SU-DHL-6 (cell line): ENCODE measurements at regions not wholly inside any gene's neighbourhood (a gene's known extent, or its start where the extent isn't known, plus 50 kb on each side); places are given as distances from the start of the nearest gene placed in this dataset.

Source experiments
- H2AFZ ChIP-seq: fragments of 200-600 bp; sonication (generic); 2 replicates; pipeline ENCODE4 v1.6.1; 2014; ENCODE audit warnings: low read depth, mild to moderate bottlenecking, moderate library complexity, mixed read lengths, antibody characterized with exemption, low read length; ENCODE audit not compliant: severe bottlenecking
- H3F3A ChIP-seq: fragments of 200-600 bp; shearing (Covaris generic); 2 replicates; pipeline ENCODE4 v1.6.0; 2016; ENCODE audit warnings: antibody characterized with exemption, mild to moderate bottlenecking; ENCODE audit not compliant: insufficient read depth
- H3K27ac ChIP-seq: fragments of 200-600 bp; sonication (generic); 2 replicates; pipeline ENCODE4 v1.5.1; 2016; ENCODE audit warnings: low read depth, mild to moderate bottlenecking, low read length, moderate library complexity, mixed read lengths
- H3K27me3 ChIP-seq: fragments of 200-600 bp; sonication (generic), shearing (Covaris generic); 2 replicates; pipeline ENCODE4 v1.6.0; 2014; ENCODE audit warnings: mild to moderate bottlenecking, low read length
- H3K36me3 ChIP-seq: fragments of 200-600 bp; sonication (generic); 2 replicates; pipeline ENCODE4 v1.6.1; 2014; ENCODE audit warnings: mild to moderate bottlenecking, low read length, mixed read lengths
- H3K4me2 ChIP-seq: fragments of 300-600, 200-600 bp; shearing (Covaris generic), sonication (generic); 2 replicates; pipeline ENCODE4 v1.6.0; 2014; ENCODE audit warnings: low read length, low read depth, mild to moderate bottlenecking; ENCODE audit not compliant: poor library complexity, severe bottlenecking
- H3K4me3 ChIP-seq: fragments of 200-600 bp; sonication (generic); 2 replicates; pipeline ENCODE4 v1.5.1; 2014; ENCODE audit warnings: antibody characterized with exemption, low read length, mild to moderate bottlenecking, mixed read lengths; ENCODE audit not compliant: insufficient read depth, poor library complexity, severe bottlenecking
- H3K79me2 ChIP-seq: fragments of 200-600 bp; sonication (generic); 2 replicates; pipeline ENCODE4 v1.6.1; 2014; ENCODE audit warnings: mild to moderate bottlenecking, low read length, moderate library complexity; ENCODE audit not compliant: insufficient read depth
- H3K9ac ChIP-seq: fragments of 200-600 bp; sonication (generic); 2 replicates; pipeline ENCODE4 v1.7.0; 2014; ENCODE audit warnings: mild to moderate bottlenecking, low read length
- H3K9me2 ChIP-seq: fragments of 200-600 bp; sonication (generic); replicated peaks from 2 replicates; pipeline ENCODE4 v1.6.1; 2014; ENCODE audit warnings: low read length; ENCODE audit not compliant: insufficient read depth
- H3K9me3 ChIP-seq: fragments of 200-600 bp; sonication (generic); 2 replicates; pipeline ENCODE4 v1.6.1; 2014; ENCODE audit warnings: low read length, mixed read lengths; ENCODE audit not compliant: insufficient read depth
- H4K20me1 ChIP-seq: fragments of 200-600 bp; sonication (generic); 2 replicates; pipeline ENCODE4 v1.6.1; 2014; ENCODE audit warnings: low read depth, mild to moderate bottlenecking, antibody characterized with exemption, low read length, moderate library complexity, mixed read lengths
- EZH2phosphoT487 ChIP-seq: fragments of 200-600 bp; sonication (generic), shearing (Covaris generic); conservative IDR thresholded peaks from 2 replicates; pipeline ENCODE4 v1.6.1; 2018; ENCODE audit warnings: mild to moderate bottlenecking, antibody characterized with exemption, low read length, moderate library complexity, mixed read lengths
- TF ChIP-seq, protein P1 (sequence below): fragments of 200-600 bp; sonication (generic); IDR thresholded peaks from one replicate; pipeline ENCODE4 v1.5.1; 2017; ENCODE audit warnings: antibody characterized with exemption, mild to moderate bottlenecking, low read length, moderate library complexity; ENCODE audit not compliant: insufficient read depth, poor library complexity, severe bottlenecking

DNA sequence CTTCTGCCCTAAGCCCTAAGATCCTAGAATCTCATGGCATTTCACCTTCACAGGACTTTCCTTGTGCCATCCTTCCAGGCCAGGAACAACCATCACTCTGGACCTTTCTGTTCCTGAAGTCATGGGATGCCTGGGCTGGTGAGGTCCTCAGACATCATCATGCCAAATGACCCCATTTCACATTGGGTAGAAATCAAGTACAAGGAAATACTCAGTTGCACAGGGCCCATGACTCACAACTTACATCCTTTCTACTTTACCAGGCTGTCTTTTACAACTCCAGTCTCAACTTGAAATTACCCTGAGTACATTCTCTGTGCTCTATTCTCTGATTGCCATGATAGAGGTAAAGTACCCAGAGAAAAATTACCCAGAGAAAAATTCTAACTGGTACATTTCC, 167.1 kb downstream of the PIK3R1 start:
- Histone ChIP-seq H2AFZ (no peak overlapping the region), H3K9me3 (no peaks in the 10 kb centered on the region), H3K4me2 (no peak overlapping the region), H3K27me3 (no peaks in the 10 kb centered on the region), H3K27ac (no peak overlapping the region), H4K20me1 (no peaks in the 10 kb centered on the region), H3K4me3 (no peak overlapping the region), H3K36me3 (no peaks in the 10 kb centered on the region), H3K9ac (no peak overlapping the region), H3K79me2 (no peaks in the 10 kb centered on the region), H3F3A (no peaks in the 10 kb centered on the region), H3K9me2 (no peaks in the 10 kb centered on the region)
- no peak for TF ChIP-seq EZH2phosphoT487
- TF ChIP-seq, protein P1, sequence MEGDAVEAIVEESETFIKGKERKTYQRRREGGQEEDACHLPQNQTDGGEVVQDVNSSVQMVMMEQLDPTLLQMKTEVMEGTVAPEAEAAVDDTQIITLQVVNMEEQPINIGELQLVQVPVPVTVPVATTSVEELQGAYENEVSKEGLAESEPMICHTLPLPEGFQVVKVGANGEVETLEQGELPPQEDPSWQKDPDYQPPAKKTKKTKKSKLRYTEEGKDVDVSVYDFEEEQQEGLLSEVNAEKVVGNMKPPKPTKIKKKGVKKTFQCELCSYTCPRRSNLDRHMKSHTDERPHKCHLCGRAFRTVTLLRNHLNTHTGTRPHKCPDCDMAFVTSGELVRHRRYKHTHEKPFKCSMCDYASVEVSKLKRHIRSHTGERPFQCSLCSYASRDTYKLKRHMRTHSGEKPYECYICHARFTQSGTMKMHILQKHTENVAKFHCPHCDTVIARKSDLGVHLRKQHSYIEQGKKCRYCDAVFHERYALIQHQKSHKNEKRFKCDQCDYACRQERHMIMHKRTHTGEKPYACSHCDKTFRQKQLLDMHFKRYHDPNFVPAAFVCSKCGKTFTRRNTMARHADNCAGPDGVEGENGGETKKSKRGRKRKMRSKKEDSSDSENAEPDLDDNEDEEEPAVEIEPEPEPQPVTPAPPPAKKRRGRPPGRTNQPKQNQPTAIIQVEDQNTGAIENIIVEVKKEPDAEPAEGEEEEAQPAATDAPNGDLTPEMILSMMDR: no peak

DNA sequence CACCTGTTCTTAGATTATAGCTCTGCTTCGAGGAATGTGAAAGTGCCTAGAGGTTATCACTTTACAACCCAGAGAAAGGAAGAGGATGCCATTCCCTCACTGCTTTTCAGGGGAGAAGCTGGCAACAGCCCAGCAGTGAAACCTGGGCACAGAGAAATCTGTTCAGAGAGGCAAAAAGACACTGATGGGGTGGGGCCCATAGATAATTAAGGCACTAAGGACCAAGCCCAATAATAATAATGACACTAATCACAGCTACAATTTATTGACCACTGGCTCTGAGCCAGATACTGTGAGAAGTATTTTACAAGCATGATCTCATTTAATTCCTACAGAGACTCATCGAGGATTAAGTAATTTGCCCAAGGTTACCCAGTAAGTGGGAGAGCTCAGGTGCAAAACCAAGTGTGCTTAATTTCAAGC, 168.3 kb downstream of the PIK3R1 start:
- Histone ChIP-seq H3K9me3 (no peaks in the 10 kb centered on the region), H3K27me3 (no peaks in the 10 kb centered on the region), H3F3A (no peaks in the 10 kb centered on the region), H3K4me2 (no peak overlapping the region), H2AFZ (no peak overlapping the region), H3K9ac (no peak overlapping the region), H3K79me2 (no peaks in the 10 kb centered on the region), H3K36me3 (no peaks in the 10 kb centered on the region), H3K9me2 (no peaks in the 10 kb centered on the region), H4K20me1 (no peaks in the 10 kb centered on the region), H3K27ac (no peak overlapping the region), H3K4me3 (no peak overlapping the region)
- no peak for TF ChIP-seq EZH2phosphoT487
- TF ChIP-seq, protein P1: no peak

DNA sequence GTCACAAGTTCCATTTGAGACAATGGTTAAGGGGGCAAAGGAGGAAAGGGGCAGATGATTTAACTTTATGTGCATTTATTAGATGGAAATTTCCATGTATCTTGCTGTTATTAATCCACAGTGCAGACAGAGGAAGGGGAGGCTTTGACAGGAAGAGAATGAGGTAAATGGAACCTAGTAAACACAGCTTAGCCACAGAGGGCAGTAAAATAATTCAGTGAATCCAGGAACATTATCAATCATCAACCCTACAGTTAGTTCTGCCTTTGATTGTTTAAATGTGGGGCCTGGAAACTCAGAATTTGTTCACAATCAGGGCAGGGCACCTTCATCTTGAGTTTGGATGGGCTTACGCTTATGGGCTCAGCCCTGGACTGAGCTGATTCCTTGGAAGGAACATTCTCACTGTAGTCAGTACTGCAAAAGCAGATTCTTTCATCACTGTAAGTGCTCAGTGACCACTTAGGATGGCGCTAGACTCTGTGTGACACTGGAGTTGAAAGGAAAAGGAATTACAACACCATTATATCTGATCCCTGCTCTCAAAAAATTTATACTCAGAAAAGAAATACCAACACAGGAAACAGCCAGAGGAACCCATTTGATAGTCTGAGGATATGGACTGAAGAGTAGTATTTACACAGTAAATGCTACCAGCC, 169.5 kb downstream of the PIK3R1 start:
- Histone ChIP-seq H3K36me3 (no peaks in the 10 kb centered on the region), H3K4me2 (no peak overlapping the region), H2AFZ (no peak overlapping the region), H3K9me2 (no peaks in the 10 kb centered on the region), H3F3A (no peaks in the 10 kb centered on the region), H3K27me3 (no peaks in the 10 kb centered on the region), H3K79me2 (no peaks in the 10 kb centered on the region), H3K27ac (no peak overlapping the region), H3K4me3 (no peak overlapping the region), H3K9me3 (no peaks in the 10 kb centered on the region), H4K20me1 (no peaks in the 10 kb centered on the region), H3K9ac (no peak overlapping the region)
- TF ChIP-seq, protein P1: no peak
- no peak for TF ChIP-seq EZH2phosphoT487
